Prostate gland (tissue), 2 donors: ENCODE measurements at regions not wholly inside any gene's neighbourhood (a gene's known extent, or its start where the extent isn't known, plus 50 kb on each side); places are given as distances from the start of the nearest gene placed in this dataset.

Experiments used
- DNase-seq: peaks from one replicate; pipeline ENCODE4 v3.0.0-alpha.2; 2019; ENCODE audit warnings: low spot score
- H3K27ac ChIP-seq, 2 donors: fragments of 200-600 bp; sonication (generic); 2 replicates each; pipeline ENCODE4 v1.5.1; 2017 to 2019
- H3K27me3 ChIP-seq: fragments of 200-600 bp; sonication (generic); replicated peaks from 2 replicates; pipeline ENCODE4 v1.5.1; 2019; ENCODE audit not compliant: insufficient read depth
- H3K36me3 ChIP-seq, 2 donors: fragments of 200-600 bp; sonication (generic); 1 replicate in 1 of 2; 2 replicates in 1 of 2; pipeline versions ENCODE4 v1.5.1 to v1.8.1; 2017 to 2019
- H3K4me1 ChIP-seq: fragments of 200-600 bp; sonication (generic); replicated peaks from 2 replicates; pipeline ENCODE4 v1.5.1; 2019
- H3K4me3 ChIP-seq, 2 donors: fragments of 200-600 bp; sonication (generic); 2 replicates each; pipeline ENCODE4 v1.5.1; 2017 to 2019
- H3K9me3 ChIP-seq: fragments of 200-600 bp; sonication (generic); 2 replicates; pipeline ENCODE4 v1.5.1; 2017
- CTCF ChIP-seq, 4 experiments: fragments of 200-600 bp in 2 of 4; fragments of 450-650 bp in 2 of 4; sonication (generic) in 2 of 4; IDR thresholded peaks; 1 replicate in 3 of 4; 2 replicates in 1 of 4; pipeline ENCODE4 v1.5.1; 2016 to 2019; ENCODE audit warnings: antibody characterized with exemption in 4 of 4, mild to moderate bottlenecking in 2 of 4, moderate library complexity in 2 of 4
- POLR2A ChIP-seq: fragments of 450-650 bp; IDR thresholded peaks from one replicate; pipeline ENCODE4 v1.6.1; 2016; ENCODE audit warnings: antibody characterized with exemption, mild to moderate bottlenecking
- POLR2AphosphoS5 ChIP-seq: sonication (generic); formaldehyde crosslinking; IDR thresholded peaks from one replicate; pipeline ENCODE4 v1.6.1; 2017; ENCODE audit warnings: antibody characterized with exemption
- WGBS: methylation state at CpG from one replicate; pipeline ENCODE4 v1.1.5; 2018; 5-methylcytosine and 5-hydroxymethylcytosine counted together
- intact Hi-C: fragments of 100-400 bp; cut with DNase I; formaldehyde crosslinking; loops from one replicate; pipeline ENCODE4 v1.14.2; 2022

GRCh38 chr7:49325571-49325970 lies 401.2 kb downstream of the CDC14C start:
- Histone ChIP-seq H3K27me3 (no peaks in the 10 kb centered on the region), H3K36me3 (no peaks in the 10 kb centered on the region), H3K4me3 (no peak overlapping the region), H3K9me3 (no peaks in the 10 kb centered on the region), H3K27ac (no peak overlapping the region), H3K4me1 (no peaks in the 10 kb centered on the region)
- intact Hi-C loops: no loop called here
- whole genome bisulfite sequencing: 63% methylated on average over 4 of the region's 4 CpGs
- TF ChIP-seq CTCF (IDR thresholded peaks at IDR 0.05): no peak
- TF ChIP-seq POLR2A: no peak
- TF ChIP-seq POLR2AphosphoS5: no peak
- DNase-seq: no peak

- 84% methylated on average over 8 of the region's 8 CpGs for WGBS
- Histone ChIP-seq H3K27me3 (no peaks in the 10 kb centered on the region), H3K4me3 (no peak overlapping the region), H3K36me3 (no peaks in the 10 kb centered on the region), H3K4me1 (no peaks in the 10 kb centered on the region), H3K27ac (no peak overlapping the region), H3K9me3 (no peaks in the 10 kb centered on the region)
- DNase-seq: no peak
- intact Hi-C loops: no loop called here
- TF ChIP-seq CTCF (IDR thresholded peaks at IDR 0.05) (no peak), POLR2A (no peak), POLR2AphosphoS5 (no peak)
These were observed 402.8 kb downstream of the CDC14C start for GRCh38 chr7:49327155-49327554.

- intact Hi-C loops: no loop called here
- Histone ChIP-seq H3K27me3 (no peaks in the 10 kb centered on the region), H3K9me3 (no peaks in the 10 kb centered on the region), H3K4me1 (no peaks in the 10 kb centered on the region), H3K4me3 (no peak overlapping the region), H3K36me3 (no peaks in the 10 kb centered on the region), H3K27ac (no peak overlapping the region)
- 61% methylated on average over 4 of the region's 4 CpGs for WGBS
- TF ChIP-seq POLR2A (no peak), POLR2AphosphoS5 (no peak), CTCF (IDR thresholded peaks at IDR 0.05) (no peak)
- no peak for DNase-seq
These were observed 409.0 kb downstream of the CDC14C start for GRCh38 chr7:49333180-49333881.

- Histone ChIP-seq H3K4me3 (no peak overlapping the region), H3K4me1 (no peaks in the 10 kb centered on the region), H3K27me3 (peaks cover 2% of the 10 kb centered on the region), H3K36me3 (no peaks in the 10 kb centered on the region), H3K27ac (no peak overlapping the region), H3K9me3 (no peaks in the 10 kb centered on the region)
- DNase-seq: no peak
- 96% methylated on average over 3 of the region's 3 CpGs for WGBS
- no peak for TF ChIP-seq CTCF (IDR thresholded peaks at IDR 0.05)
- TF ChIP-seq POLR2A: no peak
- TF ChIP-seq POLR2AphosphoS5: no peak
- intact Hi-C loops: no loop called here
These were observed 417.5 kb downstream of the CDC14C start for GRCh38 chr7:49341849-49342248.

GRCh38 chr7:49344556-49344955 lies 420.2 kb downstream of the CDC14C start:
- H3K9me3 ChIP-seq: no peaks in the 10 kb centered on the region
- WGBS: 86% methylated on average over 1 of the region's 1 CpG
- intact Hi-C loops: no loop called here
- no peak for DNase-seq
- H3K27me3 ChIP-seq: peaks cover 2% of the 10 kb centered on the region
- no peak overlapping the region for H3K27ac ChIP-seq
- no peaks in the 10 kb centered on the region for H3K4me1 ChIP-seq
- TF ChIP-seq POLR2AphosphoS5 (no peak), POLR2A (no peak), CTCF (IDR thresholded peaks at IDR 0.05) (no peak)
- no peak overlapping the region for H3K4me3 ChIP-seq
- no peaks in the 10 kb centered on the region for H3K36me3 ChIP-seq
